ENCODE measurements at regions not wholly inside any gene's neighbourhood (a gene's known extent, or its start where the extent isn't known, plus 50 kb on each side); places are given as distances from the start of the nearest gene placed in this dataset.

- DNase-seq = no peak
Measured at GRCh38 chrX:9087271-9088040, 53.5 kb upstream of the FAM9B start.

- no peak for DNase-seq
Measured at GRCh38 chrX:9088896-9089295, 55.0 kb upstream of the FAM9B start.

GRCh38 chrX:9090766-9091165 lies 56.8 kb upstream of the FAM9B start:
- DNase-seq = no peak

- DNase-seq = no peak
Measured at GRCh38 chrX:9091258-9091657, 57.3 kb upstream of the FAM9B start.

GRCh38 chrX:9102956-9103355 lies 69.0 kb upstream of the FAM9B start:
- DNase-seq = no peak

GRCh38 chrX:9108054-9108453 lies 74.1 kb upstream of the FAM9B start:
- no peak for DNase-seq

GRCh38 chrX:9110808-9111207 lies 76.9 kb upstream of the FAM9B start:
- DNase-seq = no peak

- DNase-seq = no peak
Measured at GRCh38 chrX:9114245-9114644, 80.3 kb upstream of the FAM9B start.

GRCh38 chrX:9117851-9118250 lies 83.9 kb upstream of the FAM9B start:
- no peak for DNase-seq

- no peak for DNase-seq
Measured at GRCh38 chrX:9122519-9123245, 88.8 kb upstream of the FAM9B start.

GRCh38 chrX:9127986-9128385 lies 94.1 kb upstream of the FAM9B start:
- DNase-seq = no peak

GRCh38 chrX:9130031-9130430 lies 96.1 kb upstream of the FAM9B start:
- DNase-seq = no peak

- DNase-seq = no peak
Measured at GRCh38 chrX:9131066-9131465, 97.1 kb upstream of the FAM9B start.

- DNase-seq = no peak
Measured at GRCh38 chrX:9132036-9132638, 98.2 kb upstream of the FAM9B start.

GRCh38 chrX:9133426-9133825 lies 99.5 kb upstream of the FAM9B start:
- no peak for DNase-seq

- DNase-seq = no peak
Measured at GRCh38 chrX:9134366-9134765, 100.4 kb upstream of the FAM9B start.

- no peak for DNase-seq
Measured at GRCh38 chrX:9135901-9136510, 102.1 kb upstream of the FAM9B start.

- no peak for DNase-seq
Measured at GRCh38 chrX:9137152-9137551, 103.2 kb upstream of the FAM9B start.

GRCh38 chrX:9141496-9141895 lies 107.6 kb upstream of the FAM9B start:
- no peak for DNase-seq

GRCh38 chrX:9144701-9145241 lies 110.8 kb upstream of the FAM9B start:
- DNase-seq = no peak

GRCh38 chrX:9146657-9147056 lies 112.7 kb upstream of the FAM9B start:
- DNase-seq = no peak

- DNase-seq = no peak
Measured at GRCh38 chrX:9147086-9147485, 113.2 kb upstream of the FAM9B start.

- no peak for DNase-seq
Measured at GRCh38 chrX:9147726-9148125, 113.8 kb upstream of the FAM9B start.
